ENCODE measurements at regions not wholly inside any gene's neighbourhood (a gene's known extent, or its start where the extent isn't known, plus 50 kb on each side); places are given as distances from the start of the nearest gene placed in this dataset.

- TF ChIP-seq POLR2A (IDR thresholded peaks at IDR 0.05): no peak
- TF ChIP-seq CTCF (IDR thresholded peaks at IDR 0.05): no peak
- no peak for TF ChIP-seq POLR2AphosphoS5 (IDR thresholded peaks at IDR 0.05)
Observed at GRCh38 chr4:160947653-160948052, 1216.1 kb downstream of the FSTL5 start.
